NB4 (cell line): ENCODE measurements at regions not wholly inside any gene's neighbourhood (a gene's known extent, or its start where the extent isn't known, plus 50 kb on each side); places are given as distances from the start of the nearest gene placed in this dataset.

Source experiments
- POLR2A ChIP-seq: IDR thresholded peaks from 2 replicates; pipeline ENCODE4 v1.6.1; 2011; ENCODE audit warnings: mild to moderate bottlenecking; ENCODE audit not compliant: insufficient read length; ENCODE audit errors: extremely low read depth
- TF ChIP-seq, protein P1 (sequence below): IDR thresholded peaks from one replicate; pipeline ENCODE4 v1.5.1; 2012; ENCODE audit warnings: low read depth, low read length

DNA sequence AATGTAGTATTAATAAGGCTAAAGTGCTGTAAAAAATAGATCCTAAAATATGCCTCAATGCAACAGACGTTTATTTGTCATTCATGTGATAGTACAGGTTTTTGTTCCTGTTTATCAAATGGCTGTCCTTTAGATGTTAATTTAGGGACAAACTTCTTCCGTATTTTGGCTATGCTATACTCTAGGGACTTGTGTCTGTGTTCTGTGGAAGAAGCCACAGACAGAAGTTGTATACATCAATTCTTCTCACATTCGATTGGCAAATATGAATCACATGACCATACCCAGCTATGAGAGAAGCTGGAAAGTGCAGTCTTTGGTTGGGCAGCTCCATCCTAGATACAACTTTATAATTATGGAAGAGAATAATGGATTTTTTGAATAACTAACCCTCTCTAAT lies 232.7 kb upstream of the SNX7 start:
- TF ChIP-seq, protein P1, sequence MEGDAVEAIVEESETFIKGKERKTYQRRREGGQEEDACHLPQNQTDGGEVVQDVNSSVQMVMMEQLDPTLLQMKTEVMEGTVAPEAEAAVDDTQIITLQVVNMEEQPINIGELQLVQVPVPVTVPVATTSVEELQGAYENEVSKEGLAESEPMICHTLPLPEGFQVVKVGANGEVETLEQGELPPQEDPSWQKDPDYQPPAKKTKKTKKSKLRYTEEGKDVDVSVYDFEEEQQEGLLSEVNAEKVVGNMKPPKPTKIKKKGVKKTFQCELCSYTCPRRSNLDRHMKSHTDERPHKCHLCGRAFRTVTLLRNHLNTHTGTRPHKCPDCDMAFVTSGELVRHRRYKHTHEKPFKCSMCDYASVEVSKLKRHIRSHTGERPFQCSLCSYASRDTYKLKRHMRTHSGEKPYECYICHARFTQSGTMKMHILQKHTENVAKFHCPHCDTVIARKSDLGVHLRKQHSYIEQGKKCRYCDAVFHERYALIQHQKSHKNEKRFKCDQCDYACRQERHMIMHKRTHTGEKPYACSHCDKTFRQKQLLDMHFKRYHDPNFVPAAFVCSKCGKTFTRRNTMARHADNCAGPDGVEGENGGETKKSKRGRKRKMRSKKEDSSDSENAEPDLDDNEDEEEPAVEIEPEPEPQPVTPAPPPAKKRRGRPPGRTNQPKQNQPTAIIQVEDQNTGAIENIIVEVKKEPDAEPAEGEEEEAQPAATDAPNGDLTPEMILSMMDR, result no peak
- TF ChIP-seq POLR2A, result no peak
